ENCODE measurements at regions not wholly inside any gene's neighbourhood (a gene's known extent, or its start where the extent isn't known, plus 50 kb on each side); places are given as distances from the start of the nearest gene placed in this dataset.
A peak's percentile ranks its signal among the peaks of the same experiment; 100 is the strongest.

- Histone ChIP-seq H3K27ac (ENCODE audit: low read length) (no peak overlapping the region), H3K36me3 (ENCODE audit: insufficient read depth, low read length) (no peaks in the 10 kb centered on the region), H3K9me2 (ENCODE audit: insufficient read depth, low read length) (no peaks in the 10 kb centered on the region), H2AFZ (ENCODE audit: low read depth, low read length) (no peak overlapping the region), H3K9me3 (ENCODE audit: low read length) (no peaks in the 10 kb centered on the region), H3K27me3 (ENCODE audit: insufficient read depth, low read depth, low read length) (no peaks in the 10 kb centered on the region), H3K79me2 (replicated peaks; ENCODE audit: insufficient read depth, low read length) (no peaks in the 10 kb centered on the region), H3K4me3 (ENCODE audit: low read length) (no peak overlapping the region), H3K9ac (ENCODE audit: low read length) (no peak overlapping the region), H3F3A (ENCODE audit: insufficient read depth, low read length, poor library complexity, severe bottlenecking) (no peaks in the 10 kb centered on the region), H4K20me1 (ENCODE audit: insufficient read depth) (no peaks in the 10 kb centered on the region), H3K4me2 (ENCODE audit: low read length) (no peak overlapping the region)
- TF ChIP-seq SMC3 (conservative IDR thresholded peaks at IDR 0.05; ENCODE audit: poor library complexity) (peak; percentile 60), RAD21 (conservative IDR thresholded peaks at IDR 0.05) (peak; percentile 30), CTCF (IDR thresholded peaks at IDR 0.05; ENCODE audit: poor library complexity, severe bottlenecking) (peak; percentile 66), MXI1 (conservative IDR thresholded peaks at IDR 0.05; ENCODE audit: poor library complexity, severe bottlenecking) (no peak)
Observed at GRCh38 chr16:87550495-87550961, 51.8 kb upstream of the JPH3 start.

DNA sequence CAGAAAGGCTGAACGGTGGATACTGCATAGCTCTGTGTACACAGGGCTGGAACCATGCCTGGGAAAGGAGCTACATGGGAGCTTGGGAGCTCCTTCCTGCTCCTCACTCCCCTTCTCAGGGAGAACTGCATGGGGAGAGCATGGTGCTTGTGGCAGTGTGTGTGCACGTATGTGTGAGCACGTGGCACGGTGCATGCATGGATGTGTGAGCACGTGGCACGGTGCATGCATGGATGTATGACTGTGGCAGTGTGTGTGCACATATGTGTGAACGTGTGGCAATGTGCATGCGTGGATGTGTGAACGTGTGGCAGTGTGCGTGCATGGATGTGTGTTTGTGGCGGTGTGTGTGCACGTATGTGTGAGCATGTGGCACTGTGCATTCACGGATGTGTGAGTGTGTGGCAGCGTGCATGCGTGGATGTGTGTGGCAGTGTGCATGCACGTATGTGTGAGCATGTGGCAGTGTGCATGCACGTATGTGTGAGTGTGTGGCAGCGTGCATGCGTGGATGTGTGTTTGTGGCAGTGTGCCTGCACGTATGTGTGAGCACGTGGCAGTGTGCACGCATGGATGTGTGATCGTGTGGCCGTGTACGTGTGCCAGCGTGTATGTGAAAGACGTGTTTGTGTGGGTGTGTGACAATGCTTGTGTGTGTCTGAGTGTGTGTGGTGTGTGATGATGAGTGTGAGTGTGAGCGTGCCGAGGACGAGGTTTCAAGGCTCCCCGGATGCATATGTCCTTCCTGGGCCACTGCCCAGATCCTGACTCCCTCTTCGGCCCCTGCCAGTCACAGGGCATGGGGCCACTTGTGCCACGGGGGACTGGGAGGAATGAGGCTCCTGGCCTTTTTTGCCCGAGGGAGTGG, 52.4 kb upstream of the JPH3 start:
- no peak overlapping the region for H2AFZ ChIP-seq (ENCODE audit: low read depth, low read length)

More for the DNA sequence above, 52.4 kb upstream of the JPH3 start:
- Histone ChIP-seq H3K79me2 (replicated peaks; ENCODE audit: insufficient read depth, low read length) (no peaks in the 10 kb centered on the region), H3K9me3 (ENCODE audit: low read length) (no peaks in the 10 kb centered on the region), H3K9ac (ENCODE audit: low read length) (no peak overlapping the region), H3F3A (ENCODE audit: insufficient read depth, low read length, poor library complexity, severe bottlenecking) (no peaks in the 10 kb centered on the region), H3K9me2 (ENCODE audit: insufficient read depth, low read length) (no peaks in the 10 kb centered on the region), H3K4me3 (ENCODE audit: low read length) (no peak overlapping the region), H4K20me1 (ENCODE audit: insufficient read depth) (no peaks in the 10 kb centered on the region), H3K27me3 (ENCODE audit: insufficient read depth, low read depth, low read length) (no peaks in the 10 kb centered on the region), H3K36me3 (ENCODE audit: insufficient read depth, low read length) (no peaks in the 10 kb centered on the region), H3K4me2 (ENCODE audit: low read length) (no peak overlapping the region), H3K27ac (ENCODE audit: low read length) (no peak overlapping the region)
- no peak for TF ChIP-seq POLR2AphosphoS5 (IDR thresholded peaks at IDR 0.05)
- TF ChIP-seq CTCF (IDR thresholded peaks at IDR 0.05; ENCODE audit: poor library complexity, severe bottlenecking): no peak
- TF ChIP-seq EZH2 (IDR thresholded peaks at IDR 0.05; ENCODE audit: borderline replicate concordance, insufficient read depth, low read length, poor library complexity, severe bottlenecking): no peak
- TF ChIP-seq SMC3 (conservative IDR thresholded peaks at IDR 0.05; ENCODE audit: poor library complexity): no peak
- TF ChIP-seq, protein P1, sequence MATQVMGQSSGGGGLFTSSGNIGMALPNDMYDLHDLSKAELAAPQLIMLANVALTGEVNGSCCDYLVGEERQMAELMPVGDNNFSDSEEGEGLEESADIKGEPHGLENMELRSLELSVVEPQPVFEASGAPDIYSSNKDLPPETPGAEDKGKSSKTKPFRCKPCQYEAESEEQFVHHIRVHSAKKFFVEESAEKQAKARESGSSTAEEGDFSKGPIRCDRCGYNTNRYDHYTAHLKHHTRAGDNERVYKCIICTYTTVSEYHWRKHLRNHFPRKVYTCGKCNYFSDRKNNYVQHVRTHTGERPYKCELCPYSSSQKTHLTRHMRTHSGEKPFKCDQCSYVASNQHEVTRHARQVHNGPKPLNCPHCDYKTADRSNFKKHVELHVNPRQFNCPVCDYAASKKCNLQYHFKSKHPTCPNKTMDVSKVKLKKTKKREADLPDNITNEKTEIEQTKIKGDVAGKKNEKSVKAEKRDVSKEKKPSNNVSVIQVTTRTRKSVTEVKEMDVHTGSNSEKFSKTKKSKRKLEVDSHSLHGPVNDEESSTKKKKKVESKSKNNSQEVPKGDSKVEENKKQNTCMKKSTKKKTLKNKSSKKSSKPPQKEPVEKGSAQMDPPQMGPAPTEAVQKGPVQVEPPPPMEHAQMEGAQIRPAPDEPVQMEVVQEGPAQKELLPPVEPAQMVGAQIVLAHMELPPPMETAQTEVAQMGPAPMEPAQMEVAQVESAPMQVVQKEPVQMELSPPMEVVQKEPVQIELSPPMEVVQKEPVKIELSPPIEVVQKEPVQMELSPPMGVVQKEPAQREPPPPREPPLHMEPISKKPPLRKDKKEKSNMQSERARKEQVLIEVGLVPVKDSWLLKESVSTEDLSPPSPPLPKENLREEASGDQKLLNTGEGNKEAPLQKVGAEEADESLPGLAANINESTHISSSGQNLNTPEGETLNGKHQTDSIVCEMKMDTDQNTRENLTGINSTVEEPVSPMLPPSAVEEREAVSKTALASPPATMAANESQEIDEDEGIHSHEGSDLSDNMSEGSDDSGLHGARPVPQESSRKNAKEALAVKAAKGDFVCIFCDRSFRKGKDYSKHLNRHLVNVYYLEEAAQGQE (IDR thresholded peaks at IDR 0.05; ENCODE audit: borderline replicate concordance): no peak
- no peak for TF ChIP-seq TAF1 (IDR thresholded peaks at IDR 0.05; ENCODE audit: low read depth)
- TF ChIP-seq MXI1 (conservative IDR thresholded peaks at IDR 0.05; ENCODE audit: poor library complexity, severe bottlenecking): no peak
- no peak for TF ChIP-seq EP300 (conservative IDR thresholded peaks at IDR 0.05; ENCODE audit: poor library complexity, severe bottlenecking)
- no peak for TF ChIP-seq RAD21 (conservative IDR thresholded peaks at IDR 0.05)

All from neural cell (in vitro differentiated cells).